ENCODE measurements at regions not wholly inside any gene's neighbourhood (a gene's known extent, or its start where the extent isn't known, plus 50 kb on each side); places are given as distances from the start of the nearest gene placed in this dataset.

GRCh38 chr2:133906926-133907325 is 338.7 kb upstream of the NCKAP5 start:
- Histone ChIP-seq H3K27me3 (ENCODE audit: control insufficient read depth, low read length) (no peaks in the 10 kb centered on the region), H4K20me1 (ENCODE audit: control insufficient read depth, insufficient read depth, low read depth, low read length) (no peaks in the 10 kb centered on the region), H3K4me2 (ENCODE audit: low read length) (no peak overlapping the region), H3F3A (ENCODE audit: control insufficient read depth, insufficient read depth) (no peaks in the 10 kb centered on the region), H3K9me2 (replicated peaks; ENCODE audit: control insufficient read depth, low read length) (no peaks in the 10 kb centered on the region; the same call in 1 of the 2 replicates), H3K4me1 (ENCODE audit: control insufficient read depth, low read length) (no peaks in the 10 kb centered on the region), H3K27ac (ENCODE audit: low read depth, low read length) (no peak overlapping the region), H3K79me2 (ENCODE audit: control insufficient read depth, low read length) (no peaks in the 10 kb centered on the region), H3K9me3 (ENCODE audit: control insufficient read depth, insufficient read depth, low read length) (no peaks in the 10 kb centered on the region), H3K4me3 (ENCODE audit: low read length) (no peak overlapping the region), H3K36me3 (ENCODE audit: control insufficient read depth, low read length) (no peaks in the 10 kb centered on the region)
- no peak for TF ChIP-seq CTCF (IDR thresholded peaks at IDR 0.05; ENCODE audit: low read depth, low read length, poor library complexity, severe bottlenecking)
- TF ChIP-seq EZH2phosphoT487 (IDR thresholded peaks at IDR 0.05; ENCODE audit: borderline replicate concordance, low read length), result no peak

GRCh38 chr2:133908171-133908570 is 339.9 kb upstream of the NCKAP5 start:
- no peaks in the 10 kb centered on the region; the same call in 1 of the 2 replicates for H3K9me2 ChIP-seq (replicated peaks; ENCODE audit: control insufficient read depth, low read length)
- H3K4me2 ChIP-seq (ENCODE audit: low read length), result no peak overlapping the region
- H4K20me1 ChIP-seq (ENCODE audit: control insufficient read depth, insufficient read depth, low read depth, low read length), result no peaks in the 10 kb centered on the region
- TF ChIP-seq CTCF (IDR thresholded peaks at IDR 0.05; ENCODE audit: low read depth, low read length, poor library complexity, severe bottlenecking) (no peak), EZH2phosphoT487 (IDR thresholded peaks at IDR 0.05; ENCODE audit: borderline replicate concordance, low read length) (no peak)
- H3K79me2 ChIP-seq (ENCODE audit: control insufficient read depth, low read length), result no peaks in the 10 kb centered on the region
- H3F3A ChIP-seq (ENCODE audit: control insufficient read depth, insufficient read depth), result no peaks in the 10 kb centered on the region
- no peak overlapping the region for H3K4me3 ChIP-seq (ENCODE audit: low read length)
- H3K36me3 ChIP-seq (ENCODE audit: control insufficient read depth, low read length), result no peaks in the 10 kb centered on the region
- H3K9me3 ChIP-seq (ENCODE audit: control insufficient read depth, insufficient read depth, low read length), result no peaks in the 10 kb centered on the region
- no peaks in the 10 kb centered on the region for H3K4me1 ChIP-seq (ENCODE audit: control insufficient read depth, low read length)
- no peaks in the 10 kb centered on the region for H3K27me3 ChIP-seq (ENCODE audit: control insufficient read depth, low read length)
- no peak overlapping the region for H3K27ac ChIP-seq (ENCODE audit: low read depth, low read length)

GRCh38 chr2:133918141-133918540 is 335.7 kb upstream of the MGAT5 start:
- no peaks in the 10 kb centered on the region for H3K9me2 ChIP-seq (replicated peaks; ENCODE audit: control insufficient read depth, low read length)
- no peaks in the 10 kb centered on the region for H3K9me3 ChIP-seq (ENCODE audit: control insufficient read depth, insufficient read depth, low read length)
- H3K79me2 ChIP-seq (ENCODE audit: control insufficient read depth, low read length), result no peaks in the 10 kb centered on the region
- H4K20me1 ChIP-seq (ENCODE audit: control insufficient read depth, insufficient read depth, low read depth, low read length), result no peaks in the 10 kb centered on the region
- H3K36me3 ChIP-seq (ENCODE audit: control insufficient read depth, low read length), result no peaks in the 10 kb centered on the region
- TF ChIP-seq CTCF (IDR thresholded peaks at IDR 0.05; ENCODE audit: low read depth, low read length, poor library complexity, severe bottlenecking) (no peak), EZH2phosphoT487 (IDR thresholded peaks at IDR 0.05; ENCODE audit: borderline replicate concordance, low read length) (no peak)
- H3F3A ChIP-seq (ENCODE audit: control insufficient read depth, insufficient read depth), result no peaks in the 10 kb centered on the region
- 0 out of 2 replicates have a peak, but pooled peaks cover 2% of the 10 kb centered on the region for H3K27me3 ChIP-seq (ENCODE audit: control insufficient read depth, low read length)
- no peak overlapping the region for H3K4me2 ChIP-seq (ENCODE audit: low read length)
- no peak overlapping the region for H3K27ac ChIP-seq (ENCODE audit: low read depth, low read length)
- H3K4me3 ChIP-seq (ENCODE audit: low read length), result no peak overlapping the region
- H3K4me1 ChIP-seq (ENCODE audit: control insufficient read depth, low read length), result no peaks in the 10 kb centered on the region

Measured in DOHH2 (cell line).